HG03521 (cell line): ENCODE measurements at regions not wholly inside any gene's neighbourhood (a gene's known extent, or its start where the extent isn't known, plus 50 kb on each side); places are given as distances from the start of the nearest gene placed in this dataset.
"Not testable (repeated sequence)": the region's sequence is repeated elsewhere in the genome, so short reads cannot be mapped to it uniquely, and the experiment has no call there.

Experiments
- ATAC-seq: cut with Tn5 transposase; IDR thresholded peaks from one replicate; pipeline ENCODE4 v1.9.1; 2021; ENCODE audit warnings: mild to moderate bottlenecking, moderate library complexity; ENCODE audit not compliant: unreplicated experiment

DNA sequence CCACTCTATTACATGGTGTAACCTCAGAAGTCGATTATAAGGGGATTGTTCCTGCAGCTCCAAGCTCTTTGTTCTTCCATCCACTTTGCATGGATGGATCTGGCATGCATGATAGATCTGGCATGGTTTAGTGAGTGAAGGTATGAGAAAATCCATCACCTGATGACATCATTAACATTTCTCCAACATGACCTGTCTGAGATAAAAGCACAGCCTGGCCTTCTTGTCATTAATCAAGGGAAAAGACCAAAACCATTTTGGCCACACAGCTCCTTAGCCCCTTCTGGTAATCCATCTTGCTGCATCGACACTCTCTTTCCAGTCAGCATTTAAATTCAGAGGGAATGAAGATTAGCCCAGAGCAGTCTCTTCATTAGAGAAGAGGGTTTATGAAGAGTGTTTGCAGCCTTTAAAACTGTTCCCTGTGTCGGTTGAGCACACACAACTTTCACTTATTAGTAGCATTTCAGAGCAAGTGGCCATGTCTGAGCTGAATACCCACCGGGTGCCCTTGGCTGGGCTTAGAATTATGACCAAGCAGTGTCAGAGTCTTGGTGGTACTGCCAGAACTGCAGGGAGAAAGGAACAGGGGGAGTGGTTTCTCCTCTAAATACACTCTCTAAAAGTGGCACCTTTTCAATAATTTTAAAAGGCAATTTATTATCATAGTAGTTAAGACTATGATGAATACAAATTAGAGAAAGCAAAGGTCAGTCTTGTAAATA, 246.0 kb downstream of the HAPSTR1 start:
- no peak for ATAC-seq

DNA sequence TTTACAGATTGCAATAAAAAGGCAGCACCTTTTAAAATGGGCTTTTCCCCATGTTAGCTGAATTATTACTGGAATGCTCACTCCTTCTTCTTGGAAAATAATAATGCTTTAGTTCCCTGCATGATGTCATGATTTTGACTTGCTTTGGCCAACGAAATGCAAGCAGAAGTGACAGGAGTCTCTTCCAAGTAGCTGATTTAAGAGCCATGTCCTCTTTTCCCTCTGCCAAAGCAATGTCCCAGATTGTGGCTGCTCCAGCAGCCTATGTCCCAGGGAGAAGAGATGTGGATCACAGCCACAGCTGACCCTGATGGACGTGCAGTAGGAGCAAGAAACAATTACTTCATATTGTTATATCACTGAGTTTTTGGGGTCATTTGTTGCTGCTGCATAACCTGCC, 246.6 kb downstream of the HAPSTR1 start:
- no peak for ATAC-seq

DNA sequence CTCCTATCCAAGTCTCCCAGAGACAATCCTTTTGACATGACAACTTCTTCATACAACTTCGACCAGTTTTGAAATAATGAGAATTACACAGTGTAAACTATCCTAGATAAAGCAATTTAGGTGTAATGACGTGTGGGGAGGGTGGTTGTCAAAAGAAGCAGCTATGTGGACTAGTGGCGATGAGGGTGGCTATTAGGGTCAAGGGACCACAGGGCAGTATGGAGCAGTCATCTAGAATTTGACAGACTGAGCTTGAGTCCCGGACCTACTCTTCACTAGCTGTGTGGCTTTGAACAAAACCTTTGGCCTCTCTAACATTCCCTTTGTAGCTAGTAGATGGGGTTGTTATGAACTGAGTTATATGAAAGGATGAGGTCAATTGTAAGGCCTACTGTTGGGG, 247.1 kb downstream of the HAPSTR1 start:
- no peak for ATAC-seq

DNA sequence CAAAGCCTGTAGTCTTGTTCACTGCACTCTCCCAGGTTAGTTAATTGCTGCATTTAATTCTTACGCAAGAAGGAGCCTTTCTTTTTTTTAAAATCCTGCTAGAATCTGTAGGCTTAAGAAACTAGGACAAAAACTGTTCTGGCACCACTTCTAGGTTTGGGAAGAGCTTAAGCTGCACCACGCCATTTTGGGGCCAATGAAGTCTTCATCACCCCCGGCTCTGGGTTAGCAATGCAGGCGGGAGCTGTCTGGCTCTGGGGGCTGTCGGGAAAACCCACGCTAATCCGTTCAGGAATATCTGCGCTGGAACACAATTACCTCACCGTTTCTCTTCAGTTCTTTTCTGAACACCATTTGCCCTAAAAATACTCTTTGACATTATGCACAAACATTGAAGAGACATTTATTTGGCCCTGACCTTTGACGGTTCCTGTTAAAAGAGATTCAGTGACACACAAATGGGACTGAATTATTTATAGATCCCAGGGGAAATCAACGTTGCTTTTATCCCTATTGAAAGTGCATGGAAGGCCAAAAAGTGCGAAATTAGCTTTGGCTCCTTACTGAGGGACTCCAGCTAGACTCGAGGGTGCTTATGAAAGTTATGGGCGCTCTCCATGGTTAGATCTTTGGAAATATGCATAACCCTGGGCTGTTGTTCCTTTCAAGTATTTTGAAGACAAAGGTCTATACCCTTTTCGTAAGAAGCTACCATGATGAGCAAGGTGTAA, 249.2 kb downstream of the HAPSTR1 start:
- ATAC-seq: no peak

DNA sequence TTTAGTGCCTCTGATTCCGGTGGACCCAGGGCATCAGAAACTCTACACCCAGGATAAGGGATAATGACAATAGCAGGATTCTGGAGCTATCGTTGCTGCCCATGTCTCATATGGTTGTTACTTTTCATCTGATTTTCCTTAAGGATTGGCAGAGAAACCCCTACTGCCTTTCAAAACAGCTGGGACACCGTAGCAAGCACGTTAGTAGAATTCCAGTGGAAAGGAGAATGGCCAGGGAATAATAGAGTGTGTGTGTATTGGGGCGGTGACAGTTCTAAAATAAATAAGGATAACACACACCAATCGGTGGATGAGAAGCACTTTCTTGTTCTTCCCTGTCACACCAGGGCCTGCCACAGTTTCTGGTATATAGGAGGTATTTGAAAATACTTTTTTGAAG, 251.8 kb downstream of the HAPSTR1 start:
- ATAC-seq: no peak

DNA sequence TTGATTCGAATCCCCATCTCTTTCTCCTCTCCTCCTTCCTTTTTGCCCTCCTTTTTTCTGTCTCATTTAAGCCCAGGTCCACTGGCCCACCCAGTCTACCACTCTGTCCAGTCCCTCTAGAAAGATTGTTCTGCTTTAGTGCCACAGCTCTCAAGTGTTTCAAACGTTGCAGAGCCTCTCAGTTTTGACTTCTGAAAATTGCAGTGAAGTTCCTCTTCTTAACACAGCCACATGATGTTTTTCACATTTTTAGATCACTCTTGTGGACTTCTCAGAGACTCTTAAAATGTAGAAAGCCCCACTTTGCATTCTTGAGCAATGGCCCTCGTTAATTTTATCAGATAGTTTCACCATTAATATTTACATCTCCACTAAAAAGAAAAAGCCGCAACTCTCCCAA, 253.1 kb downstream of the HAPSTR1 start:
- no peak for ATAC-seq

DNA sequence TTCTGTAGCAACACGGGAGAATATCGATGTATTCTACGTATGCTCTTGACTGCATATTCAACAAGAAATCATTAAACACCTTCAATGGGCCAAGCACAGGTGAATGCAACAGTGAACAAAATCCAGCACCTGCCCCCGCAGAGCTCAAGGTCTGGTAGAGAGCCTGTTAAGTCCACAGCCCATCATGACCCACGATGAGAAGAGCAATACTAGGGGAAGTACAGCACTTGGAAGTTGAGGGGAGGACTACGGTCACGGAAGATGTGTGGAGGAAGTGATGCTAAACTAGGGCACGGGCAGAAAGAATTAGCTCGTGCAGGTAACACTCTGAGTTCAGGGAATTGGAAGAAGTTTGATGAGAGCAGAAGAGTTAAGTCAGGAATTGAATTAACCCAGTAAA, 253.6 kb downstream of the HAPSTR1 start:
- ATAC-seq: no peak

DNA sequence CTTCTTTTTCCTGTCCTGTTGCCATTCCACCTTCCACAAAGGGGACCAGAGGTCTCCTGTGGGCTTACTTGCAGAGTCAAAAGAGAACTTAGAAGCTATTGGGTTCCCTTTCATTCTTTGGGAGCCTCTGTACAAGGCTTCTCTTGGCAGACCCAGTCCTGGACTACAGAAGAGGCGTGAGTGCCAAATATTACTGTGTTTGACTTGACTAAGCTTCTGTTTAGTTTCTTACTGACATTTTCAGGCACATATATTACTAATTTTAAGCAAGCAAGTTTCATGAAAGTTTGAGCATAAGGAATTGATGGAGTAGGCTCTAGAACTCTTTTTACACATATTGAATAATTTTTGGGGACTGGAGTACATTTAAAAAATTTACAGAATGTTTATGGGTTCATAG, 254.4 kb downstream of the HAPSTR1 start:
- no peak for ATAC-seq

DNA sequence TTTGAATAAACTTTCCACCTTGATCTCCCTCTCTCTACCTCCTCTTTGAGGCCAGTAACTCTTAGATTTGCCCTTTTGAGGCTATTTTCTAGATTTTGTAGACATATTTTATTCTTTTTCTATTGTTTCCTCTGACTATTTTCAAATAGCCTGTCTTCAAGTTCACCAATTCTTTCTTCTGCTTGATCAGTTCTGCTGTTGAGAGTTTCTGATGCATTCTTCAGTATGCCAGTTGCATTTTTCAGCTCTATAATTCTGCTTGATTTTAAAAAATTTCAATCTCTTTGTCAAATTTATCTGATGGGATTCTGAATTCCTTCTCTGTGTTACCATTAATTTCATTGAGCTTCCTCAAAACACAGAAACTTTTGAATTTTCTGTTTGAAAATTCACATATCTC, 257.5 kb downstream of the HAPSTR1 start:
- no peak for ATAC-seq

DNA sequence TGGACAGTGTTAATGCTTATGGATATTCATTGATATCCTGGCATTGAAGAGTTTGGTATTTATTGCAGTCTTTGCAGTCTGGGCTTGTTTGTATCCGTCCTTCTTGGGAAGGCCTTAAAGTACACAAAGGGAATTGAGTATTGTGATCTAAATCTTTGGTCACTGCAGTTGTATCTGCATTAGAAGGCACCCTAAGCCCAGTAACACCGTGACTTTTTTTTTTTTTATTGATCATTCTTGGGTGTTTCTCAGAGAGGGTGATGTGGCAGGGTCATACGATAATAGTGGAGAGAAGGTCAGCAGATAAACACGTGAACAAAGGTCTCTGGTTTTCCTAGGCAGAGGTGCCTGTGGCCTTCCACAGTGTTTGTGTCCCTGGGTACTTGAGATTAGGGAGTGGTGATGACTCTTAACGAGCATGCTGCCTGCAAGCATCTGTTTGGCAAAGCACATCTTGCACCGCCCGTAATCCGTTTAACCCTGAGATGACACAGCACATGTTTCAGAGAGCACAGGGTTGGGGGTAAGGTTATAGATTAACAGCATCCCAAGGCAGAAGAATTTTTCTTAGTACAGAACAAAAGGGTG, 258.0 kb downstream of the HAPSTR1 start:
- not testable (repeated sequence) for ATAC-seq

DNA sequence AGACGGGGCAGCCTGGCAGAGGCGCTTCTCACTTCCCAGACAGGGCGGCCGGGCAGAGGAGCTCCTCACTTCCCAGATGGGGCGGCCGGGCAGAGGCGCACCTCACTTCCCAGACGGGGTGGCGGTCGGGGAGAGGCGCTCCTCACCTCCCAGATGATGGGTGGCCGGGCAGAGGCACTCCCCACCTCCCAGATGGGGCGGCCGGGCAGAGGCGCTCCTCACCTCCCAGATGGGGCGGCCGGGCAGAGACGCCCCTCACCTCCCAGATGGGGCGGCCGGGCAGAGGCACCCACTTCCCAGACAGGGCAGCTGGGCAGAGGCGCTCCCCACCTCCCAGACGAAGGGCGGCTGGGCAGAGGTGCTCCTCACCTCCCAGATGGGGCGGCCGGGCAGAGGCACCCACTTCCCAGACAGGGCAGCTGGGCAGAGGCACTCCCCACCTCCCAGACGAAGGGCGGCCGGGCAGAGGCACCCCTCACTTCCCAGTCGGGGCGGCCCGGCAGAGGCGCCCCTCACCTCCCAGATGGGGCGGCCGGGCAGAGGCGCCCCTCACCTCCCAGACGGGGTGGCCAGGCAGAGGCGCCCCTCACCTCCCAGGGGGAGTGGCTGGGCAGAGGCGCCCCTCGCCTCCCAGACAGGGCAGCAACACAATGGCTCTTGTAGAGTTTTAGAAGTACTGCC, 258.8 kb downstream of the HAPSTR1 start:
- ATAC-seq: not testable (repeated sequence)

DNA sequence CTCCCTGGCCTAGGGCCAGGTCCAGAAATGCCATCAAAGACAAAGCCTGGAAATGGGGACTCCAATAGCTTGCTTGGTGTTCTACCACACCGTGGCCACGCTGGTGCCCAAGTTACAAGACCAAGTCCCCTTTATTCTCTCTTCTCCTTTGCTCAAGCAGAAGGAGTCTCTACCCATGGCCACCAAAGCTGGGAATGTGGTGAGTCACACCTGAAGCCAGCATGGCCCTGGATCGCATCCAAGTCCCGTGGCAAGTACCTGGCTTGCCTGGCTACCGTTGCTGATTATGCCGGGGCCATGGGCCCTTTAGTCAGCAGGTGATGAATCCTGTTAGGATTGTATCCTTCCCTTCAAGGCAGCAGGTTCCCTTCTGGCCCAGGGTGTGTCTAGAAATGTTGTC, 260.0 kb downstream of the HAPSTR1 start:
- ATAC-seq: no peak

DNA sequence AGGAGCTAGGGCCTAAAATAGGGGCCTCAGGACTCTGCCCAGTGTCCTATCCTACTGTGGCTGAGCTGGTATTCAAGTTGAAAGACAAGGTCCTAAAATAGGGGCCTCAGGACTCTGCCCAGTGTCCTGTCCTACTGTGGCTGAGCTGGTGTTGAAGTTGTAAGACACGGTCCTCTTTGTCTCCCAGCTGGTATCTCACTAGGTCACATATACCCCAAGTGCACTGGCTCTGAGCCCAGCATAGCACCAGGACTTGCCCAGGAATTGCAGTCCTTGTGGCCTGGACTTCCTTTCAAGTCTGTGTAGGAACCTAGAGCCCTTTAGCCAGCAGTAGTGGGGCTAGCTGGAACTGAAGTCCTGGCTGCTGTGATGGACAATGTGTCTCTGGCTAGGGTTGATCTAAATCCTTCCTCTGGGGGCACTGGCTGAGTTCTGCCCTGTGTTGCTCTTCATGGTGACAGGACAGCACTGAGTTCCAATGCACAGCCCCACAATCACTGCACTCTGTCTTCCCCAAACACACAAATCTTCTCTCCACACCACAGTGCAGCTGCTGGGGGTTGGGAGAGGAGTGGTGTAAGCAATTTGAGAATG, 260.5 kb downstream of the HAPSTR1 start:
- no peak for ATAC-seq

DNA sequence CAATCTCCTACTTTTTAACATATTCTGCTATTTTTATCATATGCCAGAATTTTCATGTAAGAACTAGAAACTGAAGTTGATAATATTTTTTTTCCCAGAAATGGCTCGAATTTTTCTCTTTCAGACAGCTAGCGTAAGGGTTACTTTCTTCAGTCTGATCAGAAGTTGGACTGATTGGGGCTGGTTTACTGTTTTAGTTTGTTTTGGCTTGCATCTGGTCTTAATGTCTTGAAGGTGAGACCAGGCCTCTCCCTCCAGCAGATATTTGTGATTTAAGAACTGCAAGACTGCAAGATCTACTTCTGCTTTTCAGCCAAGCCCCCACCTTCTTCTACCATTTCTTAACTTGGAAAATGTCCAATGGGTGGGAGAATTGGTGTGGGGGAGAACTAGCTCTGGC, 266.4 kb downstream of the HAPSTR1 start:
- ATAC-seq: no peak

DNA sequence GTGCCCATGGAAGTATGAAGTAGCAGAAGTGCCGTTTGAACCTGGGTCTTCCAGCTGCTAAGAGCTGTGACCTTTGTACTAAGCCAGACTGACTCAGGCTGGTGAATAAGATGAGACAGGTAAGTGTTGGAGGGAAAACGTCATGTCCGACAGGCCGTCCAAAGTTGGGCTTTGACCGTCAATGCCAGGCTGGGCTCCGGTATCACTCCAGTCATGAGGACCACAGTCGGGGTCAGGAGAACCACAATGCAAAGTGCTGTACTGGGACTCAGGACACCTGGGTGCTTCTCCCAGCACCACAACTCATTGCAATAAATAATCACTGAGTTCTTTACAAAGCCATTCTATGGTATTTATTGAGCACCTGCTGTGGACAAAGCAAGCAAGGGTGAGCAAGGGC, 268.6 kb downstream of the HAPSTR1 start:
- no peak for ATAC-seq

DNA sequence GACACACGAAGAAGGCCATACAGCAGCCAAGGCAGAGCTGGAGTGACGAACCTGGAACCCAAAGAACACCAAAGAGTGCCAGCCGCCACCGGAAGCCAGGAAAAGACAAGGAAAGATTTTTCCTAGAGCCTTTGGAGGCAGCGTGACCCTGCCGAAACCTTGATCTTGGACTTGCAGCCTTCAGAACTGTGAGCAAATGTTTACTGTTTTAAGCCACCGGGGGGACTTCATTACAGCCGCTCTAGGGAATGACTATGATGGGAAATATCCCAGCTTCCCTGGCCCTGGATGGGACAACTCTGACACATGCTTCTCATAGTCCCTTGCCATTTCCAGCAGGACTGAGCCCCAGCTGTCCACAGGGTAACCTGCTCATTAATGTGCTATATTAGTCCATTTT, 270.6 kb downstream of the HAPSTR1 start:
- no peak for ATAC-seq

DNA sequence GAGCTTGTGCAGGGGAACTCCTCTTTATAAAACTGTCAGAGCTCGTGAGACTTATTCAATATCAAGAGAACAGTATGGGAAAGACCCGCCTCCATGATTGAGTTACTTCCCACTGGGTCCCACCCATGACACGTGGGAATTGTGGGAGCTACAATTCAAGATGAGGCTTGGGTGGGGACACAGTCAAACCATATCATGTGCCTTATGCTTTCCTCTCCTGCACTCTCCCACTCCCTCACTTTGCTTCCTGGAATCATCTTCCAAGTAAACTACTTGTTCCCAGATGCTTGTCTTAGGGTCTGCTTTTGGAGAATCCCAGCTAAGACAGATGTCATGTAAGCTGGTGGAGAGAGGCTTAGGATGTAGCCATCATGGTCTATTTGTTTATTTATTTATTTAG, 271.2 kb downstream of the HAPSTR1 start:
- ATAC-seq: no peak

DNA sequence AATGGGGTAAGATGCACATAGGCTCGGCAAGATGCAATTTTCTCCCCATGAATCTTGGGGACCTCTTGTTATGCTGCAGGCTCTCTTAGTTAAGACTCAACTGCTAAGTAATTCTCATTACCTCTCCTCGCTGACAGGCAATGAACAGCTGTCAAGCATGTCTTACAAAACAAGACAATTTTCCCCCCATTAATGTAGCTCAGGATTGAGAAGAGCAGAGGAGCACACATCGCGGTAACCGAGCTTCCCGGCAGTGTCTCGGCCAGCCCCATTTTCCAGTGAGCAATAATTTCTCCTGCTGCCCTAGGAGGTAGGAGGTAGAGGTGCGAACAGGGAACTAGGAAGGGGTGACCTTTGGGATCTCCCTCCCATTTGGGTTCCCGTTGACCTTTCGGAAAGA, 272.1 kb downstream of the HAPSTR1 start:
- ATAC-seq: no peak

DNA sequence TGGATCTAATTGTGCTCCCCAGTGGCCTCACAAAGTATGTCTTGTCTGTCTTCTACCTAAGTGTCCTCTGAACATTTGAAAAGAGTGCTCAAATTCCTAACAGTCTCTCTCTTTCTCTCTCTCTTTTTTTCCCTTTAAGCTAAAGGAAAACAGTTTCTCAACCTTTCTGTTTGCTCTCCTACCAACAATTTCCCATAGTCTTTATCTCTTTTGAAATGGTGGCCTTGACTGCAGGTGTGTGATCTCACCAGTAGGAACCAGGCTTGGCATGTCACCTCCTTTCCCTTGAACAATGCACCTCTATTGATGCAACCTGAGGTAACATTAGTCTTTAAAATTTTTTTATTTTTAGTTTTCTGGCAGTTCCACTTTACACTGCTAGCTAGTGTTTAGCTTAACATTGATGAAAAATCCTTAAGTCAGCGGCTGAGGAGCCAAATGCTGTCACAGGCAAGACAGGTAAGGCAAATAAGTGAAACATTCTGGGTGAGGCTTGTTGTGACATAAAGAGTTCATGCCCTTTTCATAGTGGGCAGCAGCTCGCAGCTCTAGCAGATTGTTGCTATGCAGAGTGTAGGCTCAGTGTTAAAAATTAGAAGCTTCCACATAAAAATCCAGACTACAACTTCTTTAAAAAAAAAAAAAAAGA, 273.4 kb downstream of the HAPSTR1 start:
- no peak for ATAC-seq

DNA sequence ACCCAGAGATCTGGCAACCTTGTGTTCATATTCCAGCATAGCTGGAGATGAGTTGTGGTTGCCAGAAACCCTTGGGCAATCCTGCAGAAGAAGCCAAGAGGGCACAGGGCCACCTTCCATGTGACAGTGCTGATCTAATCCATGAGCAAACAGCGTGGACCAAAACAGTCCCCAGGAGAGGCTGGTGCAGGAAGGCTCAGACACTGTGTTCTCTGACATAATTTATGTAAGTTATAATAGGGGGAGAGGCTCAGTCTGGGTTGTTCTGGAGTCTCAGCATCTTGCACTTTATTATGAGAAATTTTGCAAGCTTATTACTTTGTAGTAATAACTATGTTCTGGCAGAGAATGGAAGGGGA, 273.9 kb downstream of the HAPSTR1 start:
- ATAC-seq: no peak
